Nephron (organoid): ENCODE measurements at regions not wholly inside any gene's neighbourhood (a gene's known extent, or its start where the extent isn't known, plus 50 kb on each side); places are given as distances from the start of the nearest gene placed in this dataset.

Experiments used
- H3K27ac Mint-ChIP-seq, 3 experiments: 2 replicates each; pipeline ENCODE4 v1.8.0; 2020; ENCODE audit warnings: mixed read lengths in 3 of 3, mild to moderate bottlenecking in 2 of 3, moderate library complexity in 1 of 3
- H3K27me3 Mint-ChIP-seq: 2 replicates; pipeline ENCODE4 v1.8.0; 2021; ENCODE audit warnings: low read depth, mild to moderate bottlenecking, moderate library complexity, mixed read lengths
- H3K36me3 Mint-ChIP-seq: 2 replicates; pipeline ENCODE4 v1.8.0; 2020; ENCODE audit warnings: low read depth, mixed read lengths
- H3K4me1 Mint-ChIP-seq: 2 replicates; pipeline ENCODE4 v1.8.0; 2020; ENCODE audit warnings: mixed read lengths
- H3K4me3 Mint-ChIP-seq, 3 experiments: 2 replicates each; pipeline ENCODE4 v1.8.0; 2020; ENCODE audit warnings: mild to moderate bottlenecking in 3 of 3, mixed read lengths in 3 of 3, moderate library complexity in 2 of 3
- H3K9me3 Mint-ChIP-seq: 2 replicates; pipeline ENCODE4 v1.8.0; 2020; ENCODE audit warnings: mixed read lengths
- CTCF ChIP-seq, 3 experiments: fragments of 200-600 bp; sonication (generic); IDR thresholded peaks; one replicate each; pipeline ENCODE4 v1.5.0; 2021; ENCODE audit warnings: antibody characterized with exemption in 3 of 3; ENCODE audit not compliant: unreplicated experiment in 3 of 3

GRCh38 chr3:43185274-43185982 is 79.5 kb upstream of the POMGNT2 start:
- H3K27me3 Mint-ChIP-seq = peaks cover 3% of the 10 kb centered on the region
- H3K4me1 Mint-ChIP-seq = peaks cover 4% of the 10 kb centered on the region
- H3K9me3 Mint-ChIP-seq = no peaks in the 10 kb centered on the region
- TF ChIP-seq CTCF (IDR thresholded peaks at IDR 0.05; ENCODE audit: unreplicated experiment in 3 of 3) = no peak
- H3K36me3 Mint-ChIP-seq = no peaks in the 10 kb centered on the region
- H3K4me3 Mint-ChIP-seq = no peak overlapping the region
- H3K27ac Mint-ChIP-seq = no peak overlapping the region

GRCh38 chr3:43183456-43183855 is 77.6 kb upstream of the POMGNT2 start:
- H3K36me3 Mint-ChIP-seq = no peaks in the 10 kb centered on the region
- no peaks in the 10 kb centered on the region for H3K9me3 Mint-ChIP-seq
- peak overlapping the region in 1 of 3 experiments; percentile 68 for H3K27ac Mint-ChIP-seq
- no peak overlapping the region for H3K4me3 Mint-ChIP-seq
- H3K4me1 Mint-ChIP-seq = peaks cover 5% of the 10 kb centered on the region
- H3K27me3 Mint-ChIP-seq = peaks cover 3% of the 10 kb centered on the region
- no peak for TF ChIP-seq CTCF (IDR thresholded peaks at IDR 0.05; ENCODE audit: unreplicated experiment in 3 of 3)

- peak overlapping the region in 1 of 3 experiments; percentile 66 for H3K27ac Mint-ChIP-seq
- peaks cover 3% of the 10 kb centered on the region for H3K27me3 Mint-ChIP-seq
- no peak overlapping the region for H3K4me3 Mint-ChIP-seq
- no peaks in the 10 kb centered on the region for H3K36me3 Mint-ChIP-seq
- TF ChIP-seq CTCF (IDR thresholded peaks at IDR 0.05; ENCODE audit: unreplicated experiment in 3 of 3) = no peak
- peaks cover 5% of the 10 kb centered on the region for H3K4me1 Mint-ChIP-seq
- H3K9me3 Mint-ChIP-seq = no peaks in the 10 kb centered on the region
Observed at GRCh38 chr3:43181202-43181821, 75.4 kb upstream of the POMGNT2 start.

- peak overlapping the region in 1 of 3 experiments; percentile 64 for H3K27ac Mint-ChIP-seq
- no peak overlapping the region for H3K4me3 Mint-ChIP-seq
Observed at GRCh38 chr3:43180694-43181093, 74.8 kb upstream of the POMGNT2 start.

GRCh38 chr3:43180027-43180426 is 74.1 kb upstream of the POMGNT2 start:
- no peaks in the 10 kb centered on the region for H3K36me3 Mint-ChIP-seq
- no peak overlapping the region for H3K4me3 Mint-ChIP-seq
- no peak for TF ChIP-seq CTCF (IDR thresholded peaks at IDR 0.05; ENCODE audit: unreplicated experiment in 3 of 3)
- H3K27ac Mint-ChIP-seq = peak overlapping the region in 1 of 3 experiments; percentile 72
- no peaks in the 10 kb centered on the region for H3K9me3 Mint-ChIP-seq
- peaks cover 3% of the 10 kb centered on the region for H3K27me3 Mint-ChIP-seq
- H3K4me1 Mint-ChIP-seq = peaks cover 5% of the 10 kb centered on the region

More at GRCh38 chr3:43180694-43181093, 74.8 kb upstream of the POMGNT2 start:
- no peak for TF ChIP-seq CTCF (IDR thresholded peaks at IDR 0.05; ENCODE audit: unreplicated experiment in 3 of 3)
- no peaks in the 10 kb centered on the region for H3K36me3 Mint-ChIP-seq
- no peaks in the 10 kb centered on the region for H3K9me3 Mint-ChIP-seq
- peaks cover 5% of the 10 kb centered on the region for H3K4me1 Mint-ChIP-seq
- peaks cover 3% of the 10 kb centered on the region for H3K27me3 Mint-ChIP-seq
